Osteocyte (in vitro differentiated cells): ENCODE measurements at regions not wholly inside any gene's neighbourhood (a gene's known extent, or its start where the extent isn't known, plus 50 kb on each side); places are given as distances from the start of the nearest gene placed in this dataset.

Experiments
- DNase-seq: peaks from one replicate; pipeline ENCODE4 v3.0.0; 2021; ENCODE audit warnings: mixed read lengths; ENCODE audit not compliant: unreplicated experiment; ENCODE audit errors: extremely low spot score
- H3K27ac Mint-ChIP-seq: one replicate; pipeline ENCODE4 v1.8.0; 2021; ENCODE audit warnings: mild to moderate bottlenecking, mixed read lengths; ENCODE audit not compliant: unreplicated experiment
- H3K27me3 Mint-ChIP-seq: one replicate; pipeline ENCODE4 v1.8.0; 2021; ENCODE audit warnings: mixed read lengths; ENCODE audit not compliant: unreplicated experiment
- H3K36me3 Mint-ChIP-seq: one replicate; pipeline ENCODE4 v1.8.0; 2021; ENCODE audit warnings: mixed read lengths; ENCODE audit not compliant: unreplicated experiment
- H3K4me1 Mint-ChIP-seq: one replicate; pipeline ENCODE4 v1.8.0; 2021; ENCODE audit warnings: mixed read lengths; ENCODE audit not compliant: unreplicated experiment
- H3K4me3 Mint-ChIP-seq: one replicate; pipeline ENCODE4 v1.8.0; 2021; ENCODE audit warnings: mild to moderate bottlenecking, moderate library complexity, mixed read lengths; ENCODE audit not compliant: unreplicated experiment
- H3K9me3 Mint-ChIP-seq: one replicate; pipeline ENCODE4 v1.8.0; 2021; ENCODE audit warnings: mixed read lengths; ENCODE audit not compliant: unreplicated experiment
- CTCF ChIP-seq: fragments of 200-600 bp; sonication (generic); IDR thresholded peaks from 2 replicates; pipeline ENCODE4 v1.5.0; 2021; ENCODE audit warnings: antibody characterized with exemption, mild to moderate bottlenecking, moderate library complexity

GRCh38 chr4:66853845-66854244, 691.5 kb downstream of the CENPC start:
- peaks cover 4% of the 10 kb centered on the region for H3K9me3 Mint-ChIP-seq
- DNase-seq = no peak
- no peak for TF ChIP-seq CTCF
- no peak overlapping the region for H3K4me3 Mint-ChIP-seq
- H3K4me1 Mint-ChIP-seq = peaks cover 21% of the 10 kb centered on the region
- H3K27ac Mint-ChIP-seq = no peak overlapping the region
- no peaks in the 10 kb centered on the region for H3K27me3 Mint-ChIP-seq
- no peaks in the 10 kb centered on the region for H3K36me3 Mint-ChIP-seq

GRCh38 chr4:66852843-66853242, 692.5 kb downstream of the CENPC start:
- no peak for DNase-seq
- TF ChIP-seq CTCF = no peak
- H3K4me3 Mint-ChIP-seq = no peak overlapping the region
- no peaks in the 10 kb centered on the region for H3K27me3 Mint-ChIP-seq
- H3K27ac Mint-ChIP-seq = no peak overlapping the region
- H3K36me3 Mint-ChIP-seq = no peaks in the 10 kb centered on the region
- peaks cover 4% of the 10 kb centered on the region for H3K9me3 Mint-ChIP-seq
- peaks cover 15% of the 10 kb centered on the region for H3K4me1 Mint-ChIP-seq

GRCh38 chr4:66849596-66849995, 695.7 kb downstream of the CENPC start:
- no peak overlapping the region for H3K4me3 Mint-ChIP-seq
- no peaks in the 10 kb centered on the region for H3K4me1 Mint-ChIP-seq
- no peaks in the 10 kb centered on the region for H3K9me3 Mint-ChIP-seq
- DNase-seq = no peak
- H3K36me3 Mint-ChIP-seq = no peaks in the 10 kb centered on the region
- no peak overlapping the region for H3K27ac Mint-ChIP-seq
- no peak for TF ChIP-seq CTCF
- no peaks in the 10 kb centered on the region for H3K27me3 Mint-ChIP-seq

GRCh38 chr4:66842724-66843088, 702.6 kb downstream of the CENPC start:
- Mint-ChIP-seq H3K4me3 (no peak overlapping the region), H3K27ac (no peak overlapping the region), H3K27me3 (no peaks in the 10 kb centered on the region), H3K36me3 (no peaks in the 10 kb centered on the region), H3K9me3 (peaks cover 9% of the 10 kb centered on the region), H3K4me1 (no peaks in the 10 kb centered on the region)
- no peak for DNase-seq
- no peak for TF ChIP-seq CTCF

- H3K27me3 Mint-ChIP-seq = no peaks in the 10 kb centered on the region
- DNase-seq = no peak
- H3K27ac Mint-ChIP-seq = no peak overlapping the region
- no peak for TF ChIP-seq CTCF
- peaks cover 9% of the 10 kb centered on the region for H3K9me3 Mint-ChIP-seq
- H3K4me3 Mint-ChIP-seq = no peak overlapping the region
- no peaks in the 10 kb centered on the region for H3K4me1 Mint-ChIP-seq
- no peaks in the 10 kb centered on the region for H3K36me3 Mint-ChIP-seq
These were observed 703.1 kb downstream of the CENPC start for GRCh38 chr4:66842026-66842723.
